ENCODE measurements at regions not wholly inside any gene's neighbourhood (a gene's known extent, or its start where the extent isn't known, plus 50 kb on each side); places are given as distances from the start of the nearest gene placed in this dataset.

DNA sequence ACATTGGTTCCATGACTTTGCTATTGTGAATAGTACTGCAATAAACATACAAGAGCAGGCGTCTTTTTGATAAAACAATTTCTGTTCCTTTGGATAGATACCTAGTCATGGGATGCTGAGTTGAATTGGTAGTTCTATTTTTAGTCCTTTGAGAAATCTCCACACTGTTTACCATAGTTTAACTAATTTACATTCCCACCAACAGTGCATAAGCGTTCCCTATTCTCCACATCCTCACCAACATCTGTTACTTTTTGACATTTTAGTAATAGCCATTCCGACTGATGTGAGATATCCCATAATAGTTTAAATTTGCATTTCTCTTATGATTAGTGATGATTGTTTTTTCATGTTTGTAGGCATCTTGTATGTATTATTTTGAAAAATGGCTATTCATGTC is 707.0 kb downstream of the SORCS1 start:
- DNase-seq: no peak

DNA sequence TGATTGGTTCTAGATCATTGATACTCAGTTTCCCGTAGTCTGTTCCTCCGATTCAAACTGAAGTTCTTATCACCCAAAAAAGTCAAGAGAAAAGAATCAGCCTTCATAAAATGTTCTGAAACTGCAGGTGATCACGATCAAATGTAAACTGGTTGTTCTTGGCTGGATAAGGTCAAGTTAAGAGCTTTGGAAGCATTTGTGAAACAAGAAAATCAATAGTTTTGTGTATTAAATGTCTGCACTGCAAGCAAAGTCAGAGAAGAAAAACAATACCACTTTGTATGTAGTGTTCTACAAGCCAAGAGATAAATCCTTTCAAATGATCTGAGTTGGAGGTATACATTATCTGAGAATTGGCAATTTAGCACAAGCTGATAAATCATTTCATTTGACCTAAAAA is 710.3 kb downstream of the SORCS1 start:
- no peak for DNase-seq

DNA sequence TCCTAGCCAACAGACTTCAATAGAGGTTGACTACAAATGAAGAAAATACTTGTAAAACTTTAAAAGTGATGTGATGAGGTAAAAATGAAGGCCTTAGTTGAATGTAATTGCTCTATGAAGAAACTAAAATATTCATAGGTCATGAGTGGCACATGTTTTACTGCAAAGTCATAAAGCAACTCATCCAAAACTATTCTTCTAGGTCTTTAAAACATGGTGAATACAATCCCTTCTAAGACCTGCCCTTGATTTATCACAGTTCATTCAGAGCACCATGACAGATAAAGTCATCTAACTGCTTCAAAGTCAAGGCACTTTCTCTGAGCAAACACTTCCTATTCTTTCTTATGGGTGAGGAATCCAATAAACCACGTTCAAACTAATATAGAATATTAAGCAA is 713.5 kb downstream of the SORCS1 start:
- DNase-seq: no peak

DNA sequence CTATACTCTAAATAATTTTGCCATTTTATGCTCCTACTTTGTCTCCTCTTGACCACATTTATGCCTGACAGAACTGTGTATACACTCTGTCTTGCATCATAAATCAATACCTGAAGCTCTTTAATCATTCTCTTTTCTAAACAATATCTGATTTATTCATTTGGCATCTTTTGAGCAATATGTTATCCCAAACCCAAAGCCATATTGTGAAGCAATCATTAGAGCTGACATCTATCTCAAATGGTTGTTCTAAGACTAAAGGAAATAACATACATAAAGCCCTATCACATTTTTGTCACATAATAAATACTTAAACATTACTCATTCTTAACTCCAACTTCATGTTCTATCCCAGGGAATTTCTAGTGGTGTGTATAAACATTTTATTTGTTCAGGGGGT is 717.6 kb downstream of the SORCS1 start:
- no peak for DNase-seq

DNA sequence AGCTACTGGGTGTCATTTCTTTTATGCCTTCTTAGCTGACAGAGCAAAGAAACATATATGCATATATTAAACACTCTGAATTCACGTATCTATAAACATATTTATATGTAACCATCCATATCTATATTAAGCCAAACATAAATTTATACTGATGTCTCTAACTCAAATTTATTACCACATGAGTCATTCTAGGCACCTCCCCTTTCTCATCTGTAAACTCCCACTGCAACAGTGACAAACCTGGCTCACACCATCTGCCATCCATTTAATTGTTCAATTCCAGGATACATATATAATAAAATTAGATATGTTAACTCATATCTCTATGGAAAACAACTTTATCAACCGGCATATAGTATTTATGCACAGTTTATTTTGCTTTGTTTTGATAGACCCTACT is 722.3 kb downstream of the SORCS1 start:
- no peak for DNase-seq

DNA sequence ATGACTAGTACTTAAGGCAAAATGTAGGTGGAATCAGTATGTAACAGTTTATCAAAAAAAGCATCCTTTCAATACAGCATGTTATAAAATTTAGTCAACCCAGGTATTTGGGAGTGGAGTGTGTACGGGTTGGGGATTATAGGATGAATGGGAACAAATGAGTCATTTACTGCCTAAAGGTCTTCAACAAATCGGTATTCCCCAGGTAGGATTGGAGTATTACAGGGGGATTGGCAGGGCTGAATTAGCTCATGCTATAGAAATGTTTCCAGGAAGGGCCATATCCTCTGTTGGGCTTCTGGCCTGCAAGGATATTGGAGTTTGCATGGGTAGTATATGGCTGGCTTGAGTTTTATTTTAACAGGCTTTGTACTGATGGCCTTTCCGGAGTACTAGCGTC is 723.7 kb downstream of the SORCS1 start:
- DNase-seq: no peak

DNA sequence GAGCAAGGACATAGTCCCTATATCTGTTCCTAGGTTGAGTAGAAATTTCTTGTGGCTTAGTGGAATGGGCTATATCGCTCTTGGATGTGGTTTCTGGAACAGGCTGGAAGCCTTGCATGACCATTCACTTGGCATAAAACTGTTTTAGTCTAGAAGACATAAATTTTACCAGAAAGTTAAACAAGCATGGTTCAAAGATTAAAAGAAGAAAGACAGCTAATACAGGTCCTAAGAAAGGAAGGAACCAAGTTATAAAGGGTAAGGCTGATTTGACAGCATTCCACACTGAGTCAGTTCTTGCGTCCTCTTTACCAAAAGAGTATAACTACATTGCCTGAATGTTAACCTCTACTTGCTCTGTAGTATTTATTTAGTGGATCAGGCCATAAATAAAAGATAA is 724.2 kb downstream of the SORCS1 start:
- DNase-seq: no peak

DNA sequence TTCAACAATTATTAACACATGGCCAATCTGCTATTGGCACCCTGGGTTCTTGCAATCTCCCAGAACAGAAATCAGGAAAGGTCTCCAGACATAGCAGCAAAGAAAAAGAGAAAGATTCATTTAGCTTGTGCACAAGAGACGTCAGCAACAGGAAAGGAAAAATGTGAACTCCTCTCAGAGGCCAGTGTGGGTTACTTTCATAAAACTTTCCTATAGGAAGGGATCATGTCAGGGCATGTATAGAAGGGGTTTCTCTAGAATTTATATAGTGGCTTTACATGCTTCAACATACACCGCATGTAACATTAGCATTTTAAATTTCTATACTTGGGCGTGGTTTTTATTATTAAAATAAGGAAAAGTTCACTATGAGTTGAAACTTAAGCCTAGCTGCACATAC is 725.1 kb downstream of the SORCS1 start:
- no peak for DNase-seq

DNA sequence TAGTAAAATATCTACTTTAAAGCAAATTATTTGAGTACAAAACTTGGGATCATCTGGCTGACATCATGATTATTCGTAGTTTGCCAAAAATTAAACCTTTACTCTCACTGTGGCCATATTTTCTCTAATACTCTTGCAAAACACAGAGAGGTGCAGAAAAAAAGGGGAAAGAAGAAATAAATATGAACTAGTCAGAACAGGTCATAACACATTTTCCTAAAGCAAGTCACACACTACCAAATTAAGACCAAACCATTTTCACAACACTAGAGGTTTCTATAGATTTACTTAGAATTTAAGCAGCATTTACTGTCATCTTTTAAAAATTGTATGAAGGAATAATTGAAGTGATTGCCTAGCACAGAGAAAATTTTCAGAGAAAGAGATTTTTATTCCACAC is 726.1 kb downstream of the SORCS1 start:
- no peak for DNase-seq

DNA sequence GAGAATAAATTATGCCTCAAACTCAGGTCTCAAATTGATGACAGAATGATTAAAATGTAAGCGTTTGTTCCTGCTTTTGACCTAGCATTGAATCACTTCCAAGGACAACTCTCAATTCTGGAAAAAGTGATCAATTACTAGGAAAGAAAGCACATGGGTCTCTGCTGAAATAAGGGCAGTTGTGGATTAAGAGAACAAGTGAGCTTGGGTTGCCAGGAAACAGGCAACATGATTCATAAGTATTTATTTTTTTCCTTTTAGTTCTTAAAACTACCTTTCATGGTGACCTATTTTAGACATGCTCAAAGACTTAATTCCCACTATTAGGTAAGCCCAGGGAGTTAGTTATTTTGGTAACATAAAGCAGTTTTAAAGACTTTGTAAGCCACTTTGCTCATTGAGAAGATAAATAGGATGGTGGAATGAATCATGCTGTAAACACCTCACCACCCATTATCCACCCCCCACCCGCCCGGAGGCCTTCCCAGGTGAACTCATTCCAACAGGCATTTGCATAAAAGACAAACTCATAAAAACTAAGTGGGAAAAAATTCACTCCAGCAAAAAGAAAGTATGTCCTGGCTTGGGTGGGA is 728.3 kb downstream of the SORCS1 start:
- DNase-seq: no peak

DNA sequence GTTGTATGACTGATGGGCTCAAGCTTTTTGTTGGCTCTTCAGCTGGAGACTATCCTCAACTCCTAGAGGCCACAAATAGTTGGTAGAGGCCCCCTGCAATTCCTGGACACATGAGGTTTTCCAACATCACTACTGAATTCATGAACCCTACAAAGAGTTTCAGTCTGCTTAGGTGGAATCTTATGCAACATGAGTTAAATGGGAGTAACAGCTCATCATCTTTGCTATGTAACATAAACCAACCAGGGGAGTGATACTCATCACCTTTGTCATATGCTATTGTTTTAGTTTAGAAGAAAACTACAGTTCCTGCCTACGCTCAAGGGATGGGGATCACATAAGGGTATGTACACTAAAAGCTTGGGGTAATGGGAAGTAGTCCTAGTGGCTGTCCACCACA is 729.4 kb downstream of the SORCS1 start:
- no peak for DNase-seq

DNA sequence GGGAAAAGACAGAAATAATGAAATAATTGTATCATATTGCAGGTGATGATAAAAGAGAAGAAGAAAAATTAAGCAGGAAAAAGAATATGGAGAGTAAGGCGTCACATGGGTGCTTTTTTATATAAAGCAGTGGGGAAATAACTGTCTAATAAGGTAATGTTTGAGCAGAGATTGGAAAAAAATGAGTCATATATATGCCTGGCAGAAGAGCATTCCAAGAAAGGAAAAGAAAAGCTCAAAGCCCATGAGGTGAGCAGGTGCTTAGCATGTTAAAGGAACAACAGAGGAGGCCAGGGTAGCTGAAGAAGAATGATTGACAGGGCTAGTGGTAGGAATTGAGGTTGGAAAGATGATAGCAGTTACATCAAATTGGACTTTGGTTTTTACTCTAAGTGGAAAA is 739.5 kb downstream of the SORCS1 start:
- DNase-seq: no peak

DNA sequence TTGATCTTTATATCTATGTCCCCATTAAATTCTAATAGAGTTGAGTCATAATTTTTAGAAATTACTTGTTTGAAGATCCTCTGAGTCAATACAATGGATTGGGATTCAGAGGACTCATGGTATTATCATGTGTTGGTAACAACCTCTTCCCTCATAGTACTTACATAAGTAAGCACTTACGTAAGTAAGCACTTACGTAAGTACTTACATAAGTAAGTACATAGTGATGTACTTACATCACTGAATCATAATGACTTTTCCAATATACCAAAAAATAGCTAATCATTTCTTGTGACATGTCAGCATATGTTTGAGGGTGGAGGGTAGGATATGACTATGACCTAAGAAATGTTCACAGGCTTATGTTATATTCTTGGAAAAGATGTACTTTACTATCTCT is 740.5 kb downstream of the SORCS1 start:
- DNase-seq: no peak

DNA sequence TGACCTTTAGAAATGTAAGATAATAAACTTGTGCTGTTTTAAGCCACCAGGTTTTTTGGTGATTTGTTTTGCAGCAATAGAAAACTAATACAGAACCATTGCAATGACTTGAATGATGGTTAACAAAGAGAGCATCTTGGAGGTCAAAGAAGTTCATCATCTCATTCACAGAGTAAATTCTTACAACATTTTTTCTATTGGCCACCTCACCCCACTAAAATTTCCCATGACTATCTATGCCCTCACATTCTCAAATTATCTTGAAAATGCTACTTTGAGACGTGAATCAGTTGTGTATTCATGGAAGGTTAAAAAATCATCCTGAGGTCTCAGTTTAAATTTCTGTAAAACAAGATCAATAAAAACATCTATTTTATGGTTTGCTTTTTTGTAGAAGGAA is 754.2 kb downstream of the SORCS1 start:
- no peak for DNase-seq

DNA sequence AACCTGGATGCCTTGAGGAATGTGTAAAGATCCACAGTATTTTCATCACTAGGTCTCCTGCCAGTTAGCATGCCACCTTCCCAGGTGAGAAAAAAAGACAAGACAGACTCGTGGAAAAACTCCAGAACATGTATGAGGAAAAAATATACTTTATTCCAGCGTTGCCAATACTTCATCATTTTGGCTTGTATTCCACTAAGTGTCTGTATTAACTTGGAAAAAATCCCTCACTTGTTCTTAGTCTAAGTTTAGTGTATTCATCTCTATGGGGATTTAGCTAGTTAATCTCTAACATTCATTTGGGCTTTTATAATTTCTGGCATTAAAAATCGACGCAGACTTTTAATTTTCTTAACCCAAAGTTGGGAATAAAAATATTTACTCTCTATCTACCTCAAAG is 759.4 kb downstream of the SORCS1 start:
- no peak for DNase-seq

DNA sequence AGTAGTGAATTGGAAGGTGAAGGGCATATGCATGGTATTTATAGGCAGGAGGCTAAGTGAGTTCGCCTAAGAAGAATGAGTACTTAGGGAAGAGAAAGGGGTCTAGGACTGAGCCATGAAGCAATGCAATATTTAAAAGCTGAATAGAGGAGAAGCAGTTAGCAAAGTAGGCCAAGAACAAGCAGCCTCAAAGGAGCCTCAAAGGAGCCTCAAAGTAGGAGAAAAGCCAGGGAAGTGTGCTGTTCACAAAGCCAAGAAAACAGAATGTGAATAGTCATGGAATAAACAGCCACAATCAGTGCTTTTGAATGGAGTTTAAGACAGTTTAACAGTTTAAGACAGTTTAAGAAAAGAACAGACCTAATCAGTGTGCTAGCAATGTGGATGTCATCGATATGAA is 762.0 kb downstream of the SORCS1 start:
- no peak for DNase-seq

DNA sequence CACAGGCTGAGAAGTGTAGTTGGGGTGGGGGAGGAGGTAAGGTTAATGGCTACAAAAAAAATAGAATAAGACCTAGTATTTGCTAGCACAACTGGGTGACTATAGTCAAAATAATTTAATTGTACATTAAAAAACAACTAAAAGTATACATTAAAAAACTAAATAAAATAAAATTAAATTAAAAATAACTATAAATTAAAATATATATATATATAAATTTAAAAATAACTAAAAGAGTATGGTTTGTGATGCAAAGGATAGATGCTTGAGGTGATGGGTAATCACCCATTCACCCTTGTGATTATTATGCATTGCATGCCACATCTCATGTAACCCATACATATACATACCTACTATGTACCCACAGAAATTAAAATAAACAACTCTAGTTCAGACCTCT is 762.5 kb downstream of the SORCS1 start:
- DNase-seq: no peak

DNA sequence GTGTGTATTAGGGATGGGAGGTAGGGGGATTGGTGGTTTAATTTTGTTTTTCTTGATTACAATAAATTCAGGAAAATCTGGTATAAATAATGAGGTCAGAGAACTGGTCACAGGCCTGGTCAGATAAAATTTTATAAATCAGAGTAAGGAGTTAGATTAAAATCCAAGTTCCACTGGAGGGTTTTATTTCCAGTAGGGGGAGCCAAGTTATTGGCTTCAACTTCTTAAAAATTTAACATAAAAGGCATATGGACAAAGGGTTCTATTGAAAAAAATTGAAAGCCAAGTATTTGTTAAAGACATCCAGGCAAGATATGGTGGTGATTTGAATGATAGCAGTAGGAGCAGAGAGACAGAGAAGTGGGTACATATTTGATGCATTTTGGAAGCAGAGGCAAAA is 763.3 kb downstream of the SORCS1 start:
- no peak for DNase-seq

DNA sequence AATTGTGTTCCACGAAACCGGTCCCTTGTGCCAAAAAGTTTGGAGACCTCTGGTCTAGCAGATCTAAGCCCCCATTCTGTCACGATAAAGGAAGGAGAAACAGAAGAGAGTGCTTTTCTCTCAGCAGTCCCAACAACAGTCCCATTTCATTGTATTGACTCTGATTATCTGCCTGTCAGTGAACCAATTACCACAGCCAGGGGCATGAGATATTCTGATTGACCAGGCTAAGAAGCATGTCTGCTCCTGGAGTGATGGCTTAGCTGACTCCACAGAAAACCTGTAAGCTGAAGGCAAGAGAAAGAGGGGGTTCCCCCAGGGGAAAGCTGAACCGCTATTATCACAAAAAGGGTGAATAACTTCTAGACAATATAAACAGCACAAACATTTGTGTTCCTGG is 765.4 kb downstream of the SORCS1 start:
- DNase-seq: no peak

DNA sequence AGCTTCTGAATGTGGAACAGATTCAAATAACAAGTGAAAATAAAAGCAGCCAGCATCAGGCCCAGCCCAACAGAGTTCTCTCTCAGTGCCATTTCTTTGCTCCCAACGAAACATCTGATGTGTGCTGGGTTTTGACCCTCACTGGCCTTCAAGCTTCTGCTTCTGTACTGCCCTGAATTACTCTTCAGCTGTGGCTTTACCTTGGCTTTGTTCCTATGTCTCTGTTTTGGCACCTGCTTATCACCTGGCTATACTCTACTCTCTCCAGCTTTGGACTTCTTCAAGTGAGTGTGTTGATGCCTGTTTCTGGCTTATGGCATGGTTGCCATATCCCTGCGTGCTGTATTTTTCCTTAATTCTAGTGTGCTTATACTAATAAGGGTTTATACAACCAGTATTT is 768.3 kb downstream of the SORCS1 start:
- no peak for DNase-seq

DNA sequence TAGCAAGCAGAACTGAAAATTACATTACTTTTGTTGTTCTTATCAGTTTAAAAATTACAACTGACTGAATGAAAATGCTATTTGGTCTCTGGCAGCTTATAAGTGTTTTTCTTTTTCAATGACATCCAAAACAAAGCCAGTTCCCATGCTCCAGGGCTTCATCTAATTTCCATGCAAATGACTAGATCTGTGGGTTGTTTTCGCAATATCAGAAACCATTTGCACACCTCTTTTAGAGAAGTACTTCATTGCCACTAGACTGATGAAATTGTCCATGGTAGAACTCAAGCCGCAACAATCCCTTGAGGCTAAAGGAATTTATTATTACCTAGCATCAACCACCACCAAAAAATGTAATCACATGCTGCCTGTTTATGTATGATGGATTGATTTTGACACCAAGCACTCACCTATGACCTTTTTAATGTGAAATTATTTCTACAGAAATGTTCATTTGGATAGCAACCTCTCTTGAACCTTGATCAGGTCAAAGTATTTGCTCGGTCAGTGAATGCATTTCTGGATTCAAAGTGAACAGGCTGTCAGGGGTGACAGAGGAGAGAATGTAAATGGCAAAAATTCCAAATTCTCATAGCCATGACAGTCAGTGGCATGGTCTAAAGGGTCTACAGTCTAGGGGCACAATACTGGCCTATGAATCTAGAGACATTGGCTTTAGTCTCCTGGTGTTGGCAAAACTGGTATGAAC is 769.3 kb downstream of the SORCS1 start:
- no peak for DNase-seq

DNA sequence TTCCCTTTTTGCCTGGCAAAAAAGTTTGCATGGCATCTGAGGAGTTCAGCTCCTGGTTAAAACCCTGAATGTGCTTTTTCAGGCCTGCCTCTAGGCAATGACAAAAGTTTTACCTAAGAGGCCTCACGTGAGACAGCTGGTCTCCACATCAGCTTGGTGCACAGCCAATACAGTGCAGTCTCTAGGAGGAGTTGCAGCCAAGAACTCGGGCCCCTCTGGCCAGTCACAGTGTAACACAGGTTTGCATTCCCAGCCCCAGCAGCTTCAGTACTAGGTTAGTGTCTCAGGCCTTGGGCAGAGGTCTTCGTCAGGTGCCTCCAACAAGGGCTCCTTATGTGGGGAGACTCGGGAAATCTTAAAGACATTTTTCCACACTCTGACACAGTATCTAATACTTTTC is 771.7 kb downstream of the SORCS1 start:
- DNase-seq: no peak

DNA sequence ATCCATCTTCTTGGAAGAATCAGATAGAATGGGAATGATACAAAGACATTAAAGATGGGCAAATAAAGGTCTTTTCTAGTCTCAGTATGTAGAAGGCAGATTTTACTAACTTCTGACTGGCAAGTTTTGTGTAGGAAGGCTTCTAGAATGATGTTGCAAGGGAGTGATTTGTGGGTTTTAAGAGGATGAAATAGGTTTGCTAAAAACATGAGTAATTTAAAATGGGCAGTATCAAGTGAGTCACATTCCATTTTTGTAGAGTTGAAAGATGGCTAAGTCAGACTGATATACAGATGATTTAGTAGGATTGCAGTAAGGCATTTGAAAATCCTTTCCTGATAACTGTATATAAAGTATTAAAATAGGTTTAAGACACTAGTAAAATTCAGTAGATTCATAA is 777.4 kb downstream of the SORCS1 start:
- no peak for DNase-seq

DNA sequence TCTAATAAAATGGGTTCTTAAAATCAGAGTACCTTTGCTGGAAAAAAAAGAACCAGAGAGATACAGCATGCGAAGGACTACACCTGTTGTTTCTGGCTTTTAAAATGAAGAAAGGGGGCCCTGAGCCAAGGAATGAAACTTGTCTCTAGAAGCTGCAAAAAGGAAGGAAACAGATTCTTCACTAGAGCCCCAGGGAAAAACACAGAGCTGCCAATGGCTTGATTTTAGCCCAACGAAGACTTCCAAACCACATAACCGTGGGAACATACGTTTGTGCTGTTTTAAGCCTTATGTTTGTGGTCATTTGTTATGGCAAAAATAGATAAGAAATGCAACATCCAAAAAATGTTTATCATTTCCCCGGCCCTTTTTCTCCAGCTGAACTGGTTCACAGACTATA is 780.0 kb downstream of the SORCS1 start:
- no peak for DNase-seq

DNA sequence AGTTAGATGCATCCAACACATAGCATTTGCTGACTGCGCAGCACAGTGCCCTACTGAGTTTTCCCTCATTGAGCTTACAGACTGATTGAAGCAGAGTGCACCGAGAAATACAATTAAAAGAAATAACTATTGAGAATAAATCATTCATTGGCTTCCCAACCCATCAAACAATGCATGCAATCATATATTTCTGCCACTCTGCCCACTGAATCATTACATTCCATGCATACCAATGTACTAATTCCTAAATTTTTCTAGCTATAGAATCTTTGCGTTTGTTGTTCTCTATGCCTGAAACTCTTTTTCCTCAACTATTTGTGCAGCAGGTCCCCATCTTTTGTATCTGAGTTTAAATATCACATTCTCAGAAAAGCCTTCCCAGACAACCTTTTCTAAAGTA is 783.8 kb downstream of the SORCS1 start:
- DNase-seq: no peak

Measured in stimulated activated naive CD4-positive, alpha-beta T cell (primary cell).